GM12891 (cell line): ENCODE measurements at regions not wholly inside any gene's neighbourhood (a gene's known extent, or its start where the extent isn't known, plus 50 kb on each side); places are given as distances from the start of the nearest gene placed in this dataset.

Experiments used
- PAX5 ChIP-seq: IDR thresholded peaks from 2 replicates; pipeline ENCODE4 v1.6.1; 2011; ENCODE audit warnings: low read length, moderate library complexity, mild to moderate bottlenecking; ENCODE audit not compliant: insufficient read depth, severe bottlenecking
- POLR2A ChIP-seq: IDR thresholded peaks from 2 replicates; pipeline ENCODE4 v1.6.1; 2011; ENCODE audit warnings: low read depth, low read length, control low read depth
- POLR2AphosphoS5 ChIP-seq: IDR thresholded peaks from 2 replicates; pipeline ENCODE4 v1.6.1; 2011; ENCODE audit warnings: low read depth, low read length, control low read depth
- POU2F2 ChIP-seq: IDR thresholded peaks from 2 replicates; pipeline ENCODE4 v1.6.1; 2011; ENCODE audit warnings: low read depth, mild to moderate bottlenecking, control low read depth, low read length, moderate library complexity
- SPI1 ChIP-seq: IDR thresholded peaks from 2 replicates; pipeline ENCODE4 v1.6.1; 2011; ENCODE audit warnings: low read depth, low read length, control low read depth
- TAF1 ChIP-seq: IDR thresholded peaks from 2 replicates; pipeline ENCODE4 v1.6.1; 2011; ENCODE audit warnings: low read depth, low read length, control low read depth

- TF ChIP-seq POLR2A: no peak
- no peak for TF ChIP-seq POLR2AphosphoS5
- TF ChIP-seq TAF1: no peak
- no peak for TF ChIP-seq PAX5
- no peak for TF ChIP-seq SPI1
- TF ChIP-seq POU2F2: no peak
Observed at GRCh38 chr4:29310252-29310651, 1409.9 kb upstream of the PCDH7 start.
